Daoy (cell line): ENCODE measurements at regions not wholly inside any gene's neighbourhood (a gene's known extent, or its start where the extent isn't known, plus 50 kb on each side); places are given as distances from the start of the nearest gene placed in this dataset.

Source experiments
- DNase-seq: peaks from one replicate; pipeline ENCODE4 v3.0.0-alpha.2; 2015; ENCODE audit warnings: low read depth

DNA sequence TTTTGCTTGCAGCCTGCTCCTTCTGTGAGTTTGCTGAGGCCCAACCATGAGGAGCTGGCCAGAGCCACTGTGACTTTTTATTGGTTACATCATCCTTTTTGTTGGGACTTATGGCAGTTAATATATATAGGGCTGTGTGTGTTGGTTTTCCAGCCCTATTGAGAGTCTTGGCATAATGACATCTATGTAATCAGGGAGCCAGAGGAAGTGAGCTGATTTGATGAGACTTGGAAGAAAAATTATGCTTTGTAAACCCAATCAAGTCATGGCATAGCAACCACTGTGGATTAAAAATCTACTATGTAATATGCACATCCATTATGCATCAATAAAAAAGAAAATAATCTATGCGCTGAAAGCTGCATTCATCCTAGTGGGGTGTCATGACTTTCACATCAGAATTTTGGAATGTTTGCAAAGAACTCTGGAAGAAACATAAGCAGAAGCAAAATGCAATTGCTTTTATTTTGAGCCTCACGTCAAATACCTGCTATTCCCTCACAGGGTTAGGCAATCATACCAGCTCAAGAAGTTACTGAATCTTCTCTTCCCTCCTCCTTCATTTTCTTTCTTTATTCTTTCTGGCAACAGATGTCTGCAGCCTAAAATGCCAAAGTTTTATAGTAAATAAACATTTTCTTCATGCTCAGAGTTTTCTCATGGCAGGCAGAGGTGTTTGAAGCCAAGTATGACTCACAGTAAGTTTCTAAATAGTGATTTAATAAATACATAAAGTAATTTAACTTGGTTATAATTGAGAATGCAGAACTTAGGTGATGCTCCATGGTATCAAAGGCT is 308.5 kb downstream of the KCNS3 start:
- DNase-seq = no peak

DNA sequence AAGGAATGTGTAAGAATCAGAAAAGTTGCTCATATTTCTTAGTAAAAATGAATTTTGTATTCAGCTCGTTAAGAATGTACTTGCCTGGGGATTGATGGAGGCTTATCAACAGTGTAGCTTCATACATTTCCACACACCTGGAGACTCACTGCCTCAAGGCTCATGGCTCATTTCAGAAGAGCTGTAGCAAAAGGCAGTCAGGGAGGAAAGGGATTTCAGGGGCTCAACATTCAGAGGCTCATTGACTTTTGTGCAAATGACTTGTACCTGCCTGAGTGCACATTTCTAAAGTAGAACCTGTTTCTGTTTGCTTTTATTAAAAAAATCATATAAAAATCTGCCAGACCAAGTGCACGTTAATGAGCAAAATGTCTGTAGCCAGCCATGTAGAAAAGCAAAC is 304.4 kb downstream of the KCNS3 start:
- DNase-seq = no peak

DNA sequence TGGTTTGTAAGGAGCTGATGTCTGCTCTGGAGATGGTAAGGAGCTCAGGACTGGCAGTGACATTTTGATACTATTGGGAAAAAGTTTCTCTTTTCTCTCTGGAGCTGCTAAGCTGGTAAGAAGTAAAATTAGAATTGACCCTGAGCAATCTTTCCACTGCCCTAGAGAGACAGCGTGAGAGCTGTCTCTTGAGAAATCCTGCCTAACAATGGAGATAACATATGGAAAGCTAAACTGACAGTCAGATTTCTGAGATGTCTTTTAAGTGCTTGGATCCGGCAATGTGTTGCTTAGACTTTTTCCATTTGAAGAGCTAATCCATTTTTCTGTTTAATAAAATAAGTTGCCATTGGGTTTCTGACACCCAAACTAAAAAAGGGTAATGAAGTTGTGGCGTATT is 302.4 kb downstream of the KCNS3 start:
- no peak for DNase-seq

DNA sequence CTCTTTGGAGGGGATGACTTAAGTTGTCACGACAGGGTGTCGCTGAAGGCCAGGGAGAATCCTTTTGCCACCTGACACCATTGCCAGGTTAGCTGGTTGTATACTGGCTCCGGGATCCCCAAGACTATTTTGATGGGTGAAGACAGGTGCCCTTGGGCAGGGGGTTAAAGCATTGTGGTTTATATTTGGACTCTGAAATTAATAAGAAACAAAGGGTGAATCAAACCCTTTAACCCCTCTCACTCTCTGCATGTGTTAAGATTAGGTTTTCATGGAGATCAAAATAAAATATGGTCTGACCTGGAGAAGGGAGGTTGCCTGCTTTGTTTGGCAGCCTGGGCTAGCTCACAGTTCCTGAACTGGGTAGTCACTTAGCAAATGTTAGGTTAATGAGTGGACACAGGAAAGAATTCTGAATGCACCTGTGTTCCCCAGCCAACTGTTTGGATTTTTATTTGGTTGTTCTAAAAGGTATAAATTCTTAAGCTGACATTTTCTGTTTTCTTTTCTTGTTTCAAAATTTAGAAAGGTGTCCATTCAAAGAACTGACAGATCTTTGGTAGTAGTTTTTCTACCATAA is 301.7 kb downstream of the KCNS3 start:
- no peak for DNase-seq

DNA sequence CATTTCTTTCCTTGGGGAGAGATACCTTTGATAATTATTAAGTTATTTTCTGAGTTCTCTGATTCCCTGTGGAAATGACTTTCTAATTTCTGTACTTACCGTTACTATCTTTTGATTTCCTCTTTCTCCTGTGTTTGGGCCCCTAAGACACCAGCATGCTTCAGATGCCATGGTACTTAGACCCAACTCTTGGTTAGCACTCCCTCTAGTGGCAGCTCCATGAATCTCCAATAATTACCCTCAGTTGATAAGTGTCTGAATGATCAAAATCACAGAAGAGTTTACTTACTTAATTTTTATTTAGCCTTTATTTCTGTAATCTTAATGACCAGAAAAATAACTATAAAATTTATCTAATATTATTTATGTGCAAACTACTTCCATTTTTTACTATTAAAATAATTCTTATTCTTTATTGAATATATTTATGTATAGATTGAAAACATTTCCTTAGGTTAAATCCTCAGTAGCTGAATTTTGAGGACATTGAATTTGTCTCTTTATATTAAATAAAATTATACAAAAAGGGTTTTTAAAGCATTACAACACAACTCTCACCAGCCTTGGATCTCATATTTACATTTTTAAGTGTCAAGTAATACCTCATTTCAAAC is 300.4 kb downstream of the KCNS3 start:
- DNase-seq = peak; percentile 41

DNA sequence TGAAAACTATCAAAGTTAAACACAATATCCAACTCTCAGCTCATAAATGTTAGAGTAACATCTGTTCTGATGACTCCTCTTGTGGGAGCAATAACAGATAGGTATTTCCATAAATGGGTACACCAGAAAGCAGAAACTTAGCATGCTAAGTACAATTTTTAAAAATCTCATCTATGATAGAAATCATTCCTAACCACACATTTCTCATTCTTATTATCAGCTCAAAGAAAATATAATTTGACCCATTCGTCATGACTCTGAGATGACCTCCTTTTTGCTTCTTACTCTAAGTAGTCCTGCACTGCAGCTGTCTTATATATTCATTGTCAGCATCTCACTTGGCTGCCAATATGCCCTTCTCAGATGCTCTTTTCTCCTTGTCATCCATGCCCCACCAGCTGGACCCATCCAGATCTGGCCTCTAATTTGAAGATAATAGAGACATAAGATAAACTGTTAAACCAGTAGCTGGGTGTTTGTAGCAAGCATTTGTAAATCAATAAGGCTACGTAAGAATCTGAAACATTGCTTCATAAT is 298.3 kb downstream of the KCNS3 start:
- DNase-seq = no peak

DNA sequence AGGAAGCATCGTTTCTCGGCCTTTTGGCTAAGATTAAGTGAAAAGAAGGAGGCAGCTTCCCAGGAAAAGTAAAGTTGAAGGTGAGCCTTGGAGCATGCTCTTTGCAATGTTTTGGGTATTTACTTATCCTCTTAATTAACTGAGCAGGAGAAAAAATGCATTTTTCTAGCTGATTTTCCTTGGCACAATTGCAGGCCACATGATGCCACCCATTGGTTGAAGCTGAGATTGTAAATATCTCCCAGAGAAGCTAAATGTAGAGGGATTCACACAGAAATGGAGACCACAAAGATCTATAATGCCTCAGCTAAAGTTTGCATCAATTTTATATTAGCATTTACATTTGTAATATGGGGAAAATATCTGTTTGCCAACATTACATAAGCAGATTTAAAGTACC is 294.1 kb downstream of the KCNS3 start:
- no peak for DNase-seq

DNA sequence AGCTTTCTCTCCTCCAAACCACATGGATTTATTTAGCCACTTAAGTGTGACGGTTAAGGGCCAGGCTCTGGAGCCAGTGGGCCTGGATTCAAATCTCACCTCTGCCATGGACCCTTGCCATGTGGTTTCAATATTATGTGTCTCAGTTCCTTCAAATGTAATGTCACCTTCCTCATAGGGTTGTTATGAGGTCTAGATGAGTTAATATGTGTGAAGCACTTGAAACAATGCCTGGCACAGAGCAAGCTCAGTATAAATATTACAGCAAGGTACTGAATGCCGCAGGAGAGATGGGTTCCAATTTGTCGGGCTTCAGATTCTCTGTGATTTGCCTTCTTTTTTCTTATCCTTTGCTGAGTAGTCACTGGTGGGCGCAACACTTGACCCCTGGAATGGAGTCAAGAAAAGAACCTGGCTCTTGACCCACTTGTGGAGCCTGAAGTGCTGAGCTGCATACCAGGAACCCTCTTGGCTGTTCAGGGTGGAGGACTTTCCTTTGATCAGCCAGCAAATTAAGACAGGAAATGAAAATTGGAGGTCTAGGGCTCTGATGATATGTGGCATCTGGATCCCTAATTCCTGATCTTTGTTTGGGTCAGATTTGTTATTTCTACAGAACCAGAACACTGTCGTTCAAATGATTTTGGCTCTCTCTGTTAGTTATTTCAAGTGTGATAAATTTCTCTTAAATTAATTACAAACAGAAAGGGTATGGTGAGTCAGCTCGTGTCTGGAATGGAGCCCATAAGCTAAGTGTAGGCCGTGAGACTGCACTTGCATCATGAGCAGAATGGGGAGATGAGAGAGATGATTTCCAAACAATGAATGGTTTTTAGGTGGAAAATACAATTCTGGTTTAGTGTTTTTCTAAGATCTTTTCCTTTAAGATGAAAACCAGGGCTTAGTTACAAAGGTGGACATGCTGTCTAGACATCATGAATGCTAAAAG is 293.0 kb downstream of the KCNS3 start:
- DNase-seq = peak; percentile 16

DNA sequence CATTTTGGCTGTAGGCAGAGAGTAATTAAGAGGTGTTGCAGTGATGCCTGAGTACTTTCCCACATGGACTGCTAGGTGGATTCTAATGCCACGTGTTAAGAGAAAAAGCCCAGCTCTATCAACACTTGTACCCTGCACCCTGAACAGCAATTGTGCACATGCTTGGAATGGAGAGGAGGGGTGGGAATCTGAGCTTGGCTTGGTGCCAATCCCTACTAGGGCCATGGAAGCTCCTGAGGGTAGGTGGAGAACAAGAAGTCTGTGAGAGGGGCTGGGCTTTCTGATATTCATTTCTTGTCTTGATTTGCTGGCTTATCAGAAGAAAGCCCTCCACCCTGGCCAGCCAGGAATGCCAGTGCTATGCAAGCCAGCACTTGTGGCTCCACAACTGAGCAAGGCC is 292.2 kb downstream of the KCNS3 start:
- no peak for DNase-seq

DNA sequence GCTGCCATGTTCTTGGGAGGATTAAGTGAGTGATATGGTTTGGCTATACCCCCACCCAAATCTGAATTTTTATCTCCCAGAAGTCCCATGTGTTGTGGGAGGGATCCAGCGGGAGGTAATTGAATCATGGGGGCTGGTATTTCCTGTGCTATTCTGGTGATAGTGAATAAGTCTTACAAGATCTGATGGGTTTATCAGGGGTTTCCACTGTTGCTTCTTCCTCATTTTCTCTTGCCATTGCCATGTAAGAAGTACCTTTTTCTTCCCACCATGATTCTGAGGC is 291.4 kb downstream of the KCNS3 start:
- DNase-seq = no peak

DNA sequence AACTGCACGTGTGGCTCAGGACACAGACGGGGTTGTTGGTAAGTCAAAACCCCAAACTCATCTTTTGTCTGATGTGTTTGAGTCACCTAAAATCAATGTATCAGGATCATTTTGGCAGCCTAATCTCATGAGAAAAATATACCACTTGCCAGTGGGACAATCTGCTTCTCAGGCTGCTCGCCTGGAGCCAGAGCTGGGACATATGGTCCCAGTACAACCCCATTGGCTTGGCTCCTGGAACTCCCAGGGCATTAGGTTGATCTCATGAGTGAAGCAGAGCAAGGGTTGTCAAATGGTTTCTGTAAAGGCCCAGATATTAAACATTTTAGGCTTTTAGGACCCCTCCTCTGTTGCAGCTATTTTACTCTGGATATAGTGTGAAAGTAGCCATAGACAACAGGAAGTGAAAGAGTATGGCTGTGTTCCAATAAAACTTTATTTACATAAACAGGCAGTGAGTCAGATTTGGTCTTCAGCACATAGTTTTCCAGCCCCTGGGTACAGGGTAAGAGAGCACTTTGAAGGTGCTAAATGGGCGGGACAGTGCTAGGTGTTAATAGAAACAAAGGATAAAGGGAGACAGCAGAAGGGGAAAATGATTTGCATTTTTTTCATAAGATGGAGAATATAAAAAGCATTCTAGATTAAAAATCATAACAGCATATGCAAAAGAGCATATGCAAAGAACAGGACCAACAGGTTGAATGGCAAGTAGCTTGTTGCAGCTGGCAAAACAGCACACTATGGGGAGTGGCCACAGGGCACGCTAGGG is 290.8 kb downstream of the KCNS3 start:
- no peak for DNase-seq

DNA sequence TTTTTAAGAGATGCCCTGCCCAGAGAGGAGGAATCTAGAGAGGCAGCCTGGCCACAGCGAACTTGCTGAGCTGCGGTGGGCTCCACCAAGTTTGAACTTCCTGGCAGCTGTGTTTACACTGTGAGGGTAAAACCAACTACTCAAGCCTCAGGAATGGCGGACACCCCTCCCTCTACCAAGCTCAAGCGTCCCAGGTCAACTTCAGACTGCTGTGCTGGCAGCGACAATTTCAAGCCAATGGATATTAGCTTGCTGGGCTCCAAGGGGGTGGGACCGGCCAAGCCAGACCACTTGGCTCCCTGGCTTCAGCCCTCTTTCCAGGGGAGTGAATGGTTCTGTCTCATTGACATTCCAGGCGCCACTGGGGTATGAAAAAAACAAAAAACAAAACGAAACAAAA is 289.4 kb downstream of the KCNS3 start:
- peak; percentile 62 for DNase-seq

DNA sequence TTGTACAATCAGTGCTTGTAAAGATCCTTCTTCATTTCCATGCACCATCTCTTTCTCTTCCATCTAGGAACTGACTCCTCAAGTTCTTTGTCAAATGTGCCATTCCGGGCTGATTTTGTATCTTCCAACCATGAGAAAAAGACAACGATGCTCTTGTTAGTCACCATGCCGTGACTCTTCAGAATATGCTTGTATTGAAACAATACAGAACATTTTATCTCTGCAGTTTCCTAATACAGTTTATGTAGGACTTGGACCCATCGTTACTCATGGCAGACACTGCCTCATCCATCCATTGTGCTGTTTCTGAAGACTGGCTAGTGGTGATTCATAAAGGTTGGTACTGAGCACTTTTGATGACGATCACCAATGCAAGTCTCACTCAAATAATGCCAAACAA is 283.2 kb downstream of the KCNS3 start:
- no peak for DNase-seq

DNA sequence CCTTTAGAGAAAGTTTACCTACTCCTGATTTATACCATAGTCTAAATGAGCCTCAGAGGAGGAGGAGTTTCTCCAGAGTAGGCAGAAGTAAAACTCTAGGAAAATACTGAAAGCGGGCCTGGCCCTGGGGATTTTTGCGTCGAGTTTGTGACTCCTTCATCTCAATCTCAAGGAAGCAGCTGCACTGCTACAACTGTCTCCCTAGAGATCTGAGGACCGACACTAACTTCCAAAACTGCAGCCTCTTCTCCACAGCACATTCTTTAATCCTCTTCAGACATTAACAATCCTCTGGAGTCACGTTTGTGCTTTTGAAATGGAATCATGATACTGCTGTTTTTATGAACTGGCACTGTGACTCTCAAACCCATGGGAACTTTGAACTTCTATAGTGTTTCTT is 281.4 kb downstream of the KCNS3 start:
- DNase-seq = no peak

DNA sequence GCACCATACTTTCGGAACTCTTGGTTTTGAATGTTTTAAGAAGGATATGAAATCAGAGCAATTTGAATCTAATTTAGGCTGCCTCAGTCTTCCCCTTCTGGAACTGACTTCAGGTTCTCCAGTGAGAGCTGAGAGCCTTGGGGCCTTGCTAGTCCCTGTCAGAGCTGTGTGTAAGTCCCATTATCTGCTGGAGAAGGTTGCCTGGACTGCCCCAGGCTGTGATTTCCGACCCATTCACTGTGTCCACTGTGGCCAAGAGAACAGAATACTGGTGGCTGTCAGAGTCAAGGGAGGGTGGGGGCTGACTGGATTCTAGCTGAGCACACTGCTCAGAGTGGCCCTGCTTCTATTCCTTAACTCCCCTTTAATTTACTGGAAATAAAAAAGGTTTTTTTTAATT is 278.0 kb downstream of the KCNS3 start:
- no peak for DNase-seq

DNA sequence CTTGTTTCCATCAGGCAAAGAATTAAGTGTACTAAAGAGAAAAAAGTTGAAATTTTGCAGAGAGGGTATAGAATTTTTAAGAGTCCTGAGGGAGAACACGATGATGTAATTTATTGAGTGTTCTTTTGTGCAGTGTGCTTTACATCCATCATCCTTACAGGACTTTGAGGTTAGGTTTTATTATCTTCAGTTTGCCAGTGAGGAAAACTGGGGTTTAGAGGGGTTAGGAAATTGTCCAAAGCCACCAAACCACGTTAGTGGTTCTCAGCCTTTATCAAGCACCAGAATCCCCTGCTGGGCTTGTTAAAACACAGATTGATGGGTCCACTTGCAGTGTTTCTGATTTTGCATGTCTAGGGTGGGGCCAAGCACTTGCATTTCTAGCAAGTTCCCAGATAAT is 277.5 kb downstream of the KCNS3 start:
- peak; percentile 43 for DNase-seq

DNA sequence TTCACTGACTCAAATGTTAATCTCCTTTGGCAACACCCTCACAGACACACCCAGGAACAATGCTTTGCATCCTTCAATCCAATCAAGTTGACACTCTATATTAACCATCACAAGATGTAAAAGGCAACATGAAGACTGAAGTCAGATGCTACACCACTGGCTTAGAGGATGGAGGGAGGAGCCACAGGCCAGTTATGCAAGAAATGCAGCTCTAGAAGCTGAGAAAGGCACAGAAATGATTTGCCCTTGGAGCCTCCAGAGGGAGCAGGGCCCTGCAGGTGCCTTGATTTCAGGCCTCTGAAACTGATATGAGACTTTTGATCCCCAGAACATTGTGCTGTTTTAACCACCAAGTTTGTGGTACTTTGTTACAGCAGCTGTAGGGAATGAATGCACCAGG is 276.3 kb downstream of the KCNS3 start:
- DNase-seq = peak; percentile 27

DNA sequence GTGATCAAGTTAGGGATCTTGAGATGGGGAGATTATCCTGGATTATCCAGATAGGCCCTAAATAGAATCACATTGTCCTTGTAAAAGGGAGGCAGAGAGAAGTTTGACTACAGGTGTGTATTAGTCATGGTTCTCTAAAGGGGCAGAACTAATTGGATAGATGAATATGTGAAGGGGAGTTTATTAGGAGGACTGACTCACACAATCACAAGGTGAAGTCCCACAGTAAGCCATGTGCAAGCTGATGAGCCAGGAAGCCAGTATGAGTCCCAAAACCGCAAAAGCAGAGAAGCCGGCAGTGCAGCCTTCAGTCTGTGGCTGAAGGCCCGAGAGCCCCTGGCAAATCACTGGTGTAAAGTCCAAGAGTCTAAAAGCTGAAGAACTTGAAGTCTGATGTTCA is 275.8 kb downstream of the KCNS3 start:
- peak; percentile 88 for DNase-seq

DNA sequence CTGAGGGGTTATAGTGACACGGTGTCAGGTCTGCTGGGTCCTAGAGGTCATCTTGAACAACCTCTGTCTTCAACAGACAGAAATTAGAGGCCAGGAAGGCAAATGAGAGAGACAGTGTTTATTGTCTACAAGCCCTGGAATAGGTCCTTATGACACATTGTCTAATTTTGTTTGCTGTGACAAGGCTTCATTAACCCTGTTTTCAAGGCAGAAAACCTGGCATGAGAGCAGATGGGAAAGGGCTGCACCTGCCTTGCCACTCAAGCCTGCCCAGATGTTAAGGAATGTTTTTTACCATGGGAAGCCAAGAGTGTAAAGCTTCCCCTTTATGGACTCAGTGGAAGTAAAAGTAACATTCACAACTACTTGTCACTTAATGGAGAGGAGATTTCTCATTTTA is 275.3 kb downstream of the KCNS3 start:
- DNase-seq = no peak

DNA sequence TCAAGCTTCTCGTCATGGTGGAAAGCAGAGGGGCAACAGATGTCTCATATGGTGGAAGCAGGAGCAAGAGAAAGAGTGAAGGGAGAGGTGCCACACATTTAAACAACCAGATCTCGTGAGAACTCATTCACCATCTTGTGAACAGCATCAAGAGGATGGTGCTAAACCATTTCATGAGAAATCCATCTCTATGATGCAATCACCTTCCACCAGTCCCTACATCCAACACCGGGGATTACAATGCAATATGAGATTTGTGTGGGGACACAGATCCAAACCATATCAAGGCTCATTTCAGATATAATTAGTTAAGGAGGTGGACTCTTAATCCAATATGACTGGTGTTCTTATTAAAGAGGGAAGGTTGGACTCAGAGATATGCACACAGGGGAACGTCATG is 272.8 kb downstream of the KCNS3 start:
- DNase-seq = no peak

DNA sequence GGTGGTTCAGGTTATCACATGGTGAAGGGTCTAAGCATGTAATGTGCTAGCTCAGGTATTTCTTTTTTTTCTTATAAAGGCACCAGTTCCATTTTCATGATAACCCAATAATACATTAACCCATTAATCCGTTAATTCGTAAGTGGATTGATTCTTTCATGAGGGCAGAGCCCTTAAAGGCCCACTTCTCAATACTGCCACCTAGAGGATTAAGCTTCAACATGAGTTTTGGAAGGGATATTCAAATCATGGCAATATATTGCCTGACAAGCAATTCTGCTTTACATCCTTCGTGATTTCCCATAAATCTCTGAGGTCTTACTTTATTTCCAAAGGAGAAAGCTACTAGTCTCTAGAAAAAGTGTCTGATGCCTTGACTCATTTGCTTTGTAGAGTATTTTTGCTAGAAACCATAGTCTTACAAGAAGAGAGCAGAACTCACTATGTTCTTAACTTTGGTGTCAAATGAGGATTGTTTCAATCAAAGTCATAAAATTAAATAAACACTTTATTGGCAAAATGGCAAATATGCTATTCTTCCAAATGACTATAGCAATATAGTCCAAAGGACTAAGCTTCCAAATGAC is 271.3 kb downstream of the KCNS3 start:
- no peak for DNase-seq
